HUES6 (cell line): ENCODE measurements at regions not wholly inside any gene's neighbourhood (a gene's known extent, or its start where the extent isn't known, plus 50 kb on each side); places are given as distances from the start of the nearest gene placed in this dataset.

ENCODE experiments used
- H3K27ac ChIP-seq: 2 replicates; pipeline ENCODE4 v1.7.0; 2013; ENCODE audit warnings: low read depth, mild to moderate bottlenecking, low read length, inconsistent platforms
- H3K27me3 ChIP-seq: 2 replicates; pipeline ENCODE4 v1.6.1; 2013; ENCODE audit warnings: low read length; ENCODE audit not compliant: control insufficient read depth, insufficient read depth
- H3K36me3 ChIP-seq: 2 replicates; pipeline ENCODE4 v1.6.1; 2013; ENCODE audit warnings: low read length; ENCODE audit not compliant: control insufficient read depth, insufficient read depth
- H3K4me1 ChIP-seq: 2 replicates; pipeline ENCODE4 v1.6.1; 2013; ENCODE audit warnings: low read length; ENCODE audit not compliant: control insufficient read depth, insufficient read depth
- H3K4me3 ChIP-seq: 2 replicates; pipeline ENCODE4 v1.5.1; 2013; ENCODE audit warnings: low read depth, low read length
- H3K9ac ChIP-seq: one replicate; pipeline ENCODE4 v1.6.1; 2013; ENCODE audit warnings: mild to moderate bottlenecking, low read length
- H3K9me3 ChIP-seq: 2 replicates; pipeline ENCODE4 v1.6.1; 2013; ENCODE audit warnings: low read depth, low read length; ENCODE audit not compliant: control insufficient read depth, insufficient read depth

DNA sequence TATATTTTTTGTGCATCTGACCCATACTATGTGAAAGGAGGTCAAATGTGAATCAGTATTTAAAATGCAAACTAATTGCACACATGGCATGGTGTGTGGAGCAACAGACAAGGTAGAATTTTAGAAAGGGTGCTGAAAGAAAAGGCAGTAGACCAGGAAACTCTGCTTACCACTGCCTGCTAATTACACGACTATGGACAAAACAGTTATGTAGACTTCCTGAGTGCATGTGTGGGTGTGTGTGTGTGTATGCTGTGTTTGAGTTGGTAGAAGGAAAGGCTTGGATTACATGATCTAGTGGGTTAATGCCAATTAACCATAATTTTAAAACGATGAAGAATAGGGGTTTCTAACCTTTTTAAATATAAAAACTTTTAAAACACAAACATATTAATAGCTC is 349.9 kb downstream of the SH3GL2 start:
- no peak overlapping the region for H3K27ac ChIP-seq
- H3K4me1 ChIP-seq = no peaks in the 10 kb centered on the region; the same call in 1 of the 2 replicates
- H3K9me3 ChIP-seq = no peaks in the 10 kb centered on the region
- H3K4me3 ChIP-seq = no peak overlapping the region
- no peak overlapping the region for H3K9ac ChIP-seq
- no peaks in the 10 kb centered on the region for H3K27me3 ChIP-seq
- H3K36me3 ChIP-seq = no peaks in the 10 kb centered on the region

DNA sequence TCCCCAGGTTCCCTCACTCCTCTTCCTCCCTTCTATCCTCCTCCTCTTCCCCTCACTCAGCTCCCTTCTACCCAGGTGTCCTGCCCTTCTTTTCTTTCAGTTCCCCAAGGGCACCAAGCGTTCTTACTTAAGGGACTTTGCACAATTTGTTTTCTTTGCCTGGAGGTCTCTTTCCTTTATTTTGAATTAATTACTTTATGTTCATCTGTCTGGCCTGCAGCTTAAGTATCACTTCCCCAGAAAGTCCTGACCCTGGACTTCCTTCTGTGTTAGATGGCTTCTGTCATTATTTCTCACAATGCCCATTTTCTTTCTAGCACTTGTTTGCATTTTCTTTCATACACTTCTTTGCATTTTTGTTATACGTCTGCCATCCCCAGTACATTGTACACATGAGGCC is 350.6 kb downstream of the SH3GL2 start:
- no peaks in the 10 kb centered on the region for H3K9me3 ChIP-seq
- H3K4me1 ChIP-seq = no peaks in the 10 kb centered on the region; the same call in 1 of the 2 replicates
- H3K36me3 ChIP-seq = no peaks in the 10 kb centered on the region
- no peaks in the 10 kb centered on the region for H3K27me3 ChIP-seq
- no peak overlapping the region for H3K27ac ChIP-seq
- H3K4me3 ChIP-seq = no peak overlapping the region
- no peak overlapping the region for H3K9ac ChIP-seq

DNA sequence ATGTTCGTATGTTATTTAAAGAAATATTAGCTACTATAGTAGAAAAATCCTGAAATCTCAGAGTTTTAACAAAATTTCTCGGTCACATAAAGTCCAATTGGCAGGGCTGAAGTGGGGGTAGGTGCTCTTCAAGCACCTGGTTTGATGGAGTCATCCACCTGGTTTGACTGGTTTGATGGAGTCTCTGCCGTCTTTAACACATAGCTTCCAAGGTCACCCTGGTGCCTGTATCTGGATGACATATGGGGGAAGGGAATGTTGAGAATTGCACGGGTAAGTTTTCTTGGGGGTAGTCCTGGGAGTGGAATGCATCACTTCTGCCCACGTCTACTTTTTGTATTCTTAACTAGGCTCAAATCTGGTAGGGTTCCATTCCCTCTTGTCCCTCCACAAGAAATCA is 351.2 kb downstream of the SH3GL2 start:
- Histone ChIP-seq H3K4me1 (no peaks in the 10 kb centered on the region; the same call in 1 of the 2 replicates), H3K4me3 (no peak overlapping the region), H3K27ac (no peak overlapping the region), H3K9me3 (no peaks in the 10 kb centered on the region), H3K27me3 (no peaks in the 10 kb centered on the region), H3K36me3 (no peaks in the 10 kb centered on the region), H3K9ac (no peak overlapping the region)

DNA sequence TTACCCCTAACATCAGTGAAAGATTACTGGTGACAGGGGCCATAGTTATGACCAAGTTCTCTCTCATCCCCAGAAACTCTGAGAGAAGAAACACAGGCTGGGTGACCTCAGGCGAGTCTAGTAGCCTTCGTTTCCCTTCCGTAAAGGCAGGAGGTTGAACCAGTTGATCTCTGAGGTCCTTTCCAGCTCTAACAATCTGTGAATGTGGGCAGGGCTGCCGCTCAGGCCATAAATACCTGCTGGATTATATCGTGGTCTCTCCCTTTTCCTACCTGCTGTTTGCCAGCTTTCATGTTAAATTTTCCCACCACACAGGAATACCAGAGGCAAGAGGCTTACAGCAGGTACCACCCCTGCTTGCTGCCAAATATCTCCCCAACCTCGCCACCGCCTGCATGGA is 357.5 kb downstream of the SH3GL2 start:
- Histone ChIP-seq H3K9ac (no peak overlapping the region), H3K27me3 (no peaks in the 10 kb centered on the region), H3K4me3 (no peak overlapping the region), H3K27ac (no peak overlapping the region), H3K36me3 (no peaks in the 10 kb centered on the region), H3K9me3 (no peaks in the 10 kb centered on the region), H3K4me1 (no peaks in the 10 kb centered on the region)

DNA sequence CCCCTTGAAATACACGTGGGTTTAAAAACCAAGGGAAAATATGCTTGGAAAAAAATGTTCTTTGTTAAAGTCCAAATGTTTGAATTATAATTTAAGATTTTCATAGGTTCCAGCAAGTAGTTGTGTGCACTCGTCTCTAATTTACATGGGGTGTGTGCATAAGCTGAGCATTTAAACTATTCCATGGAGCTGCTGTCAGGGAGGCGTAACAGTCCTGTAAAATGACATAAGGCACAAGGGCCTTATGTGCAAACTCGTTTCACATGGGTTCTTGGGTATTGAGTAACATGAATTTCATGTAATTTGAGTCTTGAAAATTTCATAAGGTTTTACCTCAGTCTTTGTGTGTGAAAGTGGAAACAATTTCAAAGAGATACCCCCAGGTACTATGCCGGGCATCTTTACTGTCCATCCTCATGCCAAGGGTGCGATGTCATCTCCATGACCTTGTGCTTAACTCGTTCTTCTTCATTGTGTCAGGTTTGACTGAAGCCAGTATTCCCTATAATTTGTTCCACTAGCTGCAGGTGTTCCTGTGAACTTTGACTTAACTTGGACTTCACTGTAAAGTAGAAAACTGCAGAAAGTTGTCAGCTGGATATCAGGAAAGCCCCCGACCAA is 359.3 kb downstream of the SH3GL2 start:
- no peaks in the 10 kb centered on the region for H3K9me3 ChIP-seq

DNA sequence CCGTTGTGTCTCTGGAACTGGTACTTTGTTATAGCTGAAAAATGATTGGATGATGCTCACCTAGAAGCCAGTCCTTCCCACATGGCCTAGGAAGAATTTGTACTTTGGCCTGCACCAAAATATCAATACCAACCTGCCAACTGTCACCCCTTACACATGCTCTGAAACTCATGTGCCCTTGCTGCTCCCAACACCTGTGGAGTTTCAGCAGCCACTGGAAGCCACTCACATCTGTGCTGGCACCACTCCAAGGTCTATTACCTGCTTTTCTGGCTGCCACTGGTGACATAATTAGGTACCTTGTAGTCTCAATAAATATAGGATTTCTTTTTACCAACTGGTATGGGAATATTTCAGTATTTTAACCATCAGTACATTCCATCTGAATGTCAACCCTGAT is 363.6 kb downstream of the SH3GL2 start:
- Histone ChIP-seq H3K4me1 (no peaks in the 10 kb centered on the region), H3K27me3 (no peaks in the 10 kb centered on the region), H3K4me3 (no peak overlapping the region), H3K9me3 (peaks cover 3% of the 10 kb centered on the region; the same call in 1 of the 2 replicates), H3K36me3 (no peaks in the 10 kb centered on the region), H3K9ac (no peak overlapping the region), H3K27ac (no peak overlapping the region)

More for the DNA sequence above, 359.3 kb downstream of the SH3GL2 start:
- H3K9ac ChIP-seq = no peak overlapping the region
- no peaks in the 10 kb centered on the region for H3K4me1 ChIP-seq
- no peak overlapping the region for H3K4me3 ChIP-seq
- no peaks in the 10 kb centered on the region for H3K36me3 ChIP-seq
- no peaks in the 10 kb centered on the region for H3K27me3 ChIP-seq
- no peak overlapping the region for H3K27ac ChIP-seq

DNA sequence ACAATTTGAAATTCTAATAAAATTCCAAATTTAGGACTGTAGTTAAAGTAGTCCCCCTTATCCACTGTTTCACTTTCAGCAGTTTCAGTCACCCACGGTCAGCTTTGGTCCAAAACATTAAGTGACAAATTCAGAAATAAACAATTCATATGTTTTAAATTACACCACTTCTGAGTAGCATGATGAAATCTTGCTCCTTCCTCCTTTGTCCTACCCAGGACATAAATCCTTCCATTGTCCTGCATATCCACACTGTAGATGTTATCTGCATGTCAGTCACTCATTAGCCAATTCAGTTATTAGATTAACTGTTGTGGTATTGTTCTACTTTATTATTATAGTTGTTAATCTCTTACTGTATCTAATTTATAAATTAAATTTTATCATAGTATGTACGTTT is 376.5 kb downstream of the SH3GL2 start:
- no peak overlapping the region for H3K4me3 ChIP-seq
- no peaks in the 10 kb centered on the region for H3K36me3 ChIP-seq
- no peaks in the 10 kb centered on the region for H3K27me3 ChIP-seq
- no peaks in the 10 kb centered on the region for H3K4me1 ChIP-seq
- no peak overlapping the region for H3K27ac ChIP-seq
- no peak overlapping the region for H3K9ac ChIP-seq
- H3K9me3 ChIP-seq = no peaks in the 10 kb centered on the region

DNA sequence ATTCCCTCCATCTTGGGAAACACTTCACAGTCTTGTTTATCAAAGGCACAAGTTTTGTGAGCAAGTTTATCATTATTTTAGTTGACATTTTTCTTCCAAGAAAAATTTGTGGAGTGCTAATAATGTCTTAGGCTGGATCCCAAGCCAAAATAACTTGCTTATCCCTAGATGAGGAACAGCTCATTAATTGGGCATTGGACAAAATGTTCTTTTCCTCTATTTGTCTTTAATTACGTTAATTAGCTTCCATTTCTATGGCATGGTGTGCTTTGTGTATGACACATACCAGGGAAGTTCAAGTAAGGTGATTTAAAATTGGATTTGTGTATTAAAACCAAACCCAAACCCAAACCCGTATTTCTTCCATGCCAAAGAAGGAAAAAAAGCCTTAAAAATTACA is 379.5 kb downstream of the SH3GL2 start:
- Histone ChIP-seq H3K27ac (no peak overlapping the region), H3K4me3 (no peak overlapping the region), H3K9me3 (no peaks in the 10 kb centered on the region), H3K36me3 (no peaks in the 10 kb centered on the region), H3K27me3 (no peaks in the 10 kb centered on the region), H3K9ac (no peak overlapping the region), H3K4me1 (no peaks in the 10 kb centered on the region)

DNA sequence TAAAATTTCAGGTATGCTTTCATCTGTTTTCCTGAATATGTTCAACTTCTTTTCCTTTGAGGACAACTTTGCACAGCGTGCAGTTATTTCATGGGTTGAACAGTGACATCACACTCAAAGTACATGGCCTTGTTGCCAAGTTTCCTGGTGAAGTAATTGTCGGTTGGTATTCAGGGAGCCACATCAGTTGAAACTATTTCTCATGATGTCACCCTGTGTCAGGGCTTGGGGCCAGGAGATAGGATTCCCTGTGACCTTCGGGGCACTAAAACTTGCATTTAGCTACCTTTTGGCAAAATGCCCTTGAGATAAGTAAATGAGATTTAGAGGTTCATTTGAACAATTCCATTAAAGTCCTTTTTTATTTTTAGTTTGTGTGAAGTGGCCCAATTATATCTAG is 383.9 kb downstream of the SH3GL2 start:
- no peaks in the 10 kb centered on the region for H3K36me3 ChIP-seq
- H3K4me1 ChIP-seq = no peaks in the 10 kb centered on the region
- no peaks in the 10 kb centered on the region for H3K27me3 ChIP-seq
- no peak overlapping the region for H3K9ac ChIP-seq
- no peaks in the 10 kb centered on the region for H3K9me3 ChIP-seq
- H3K4me3 ChIP-seq = no peak overlapping the region
- no peak overlapping the region for H3K27ac ChIP-seq

DNA sequence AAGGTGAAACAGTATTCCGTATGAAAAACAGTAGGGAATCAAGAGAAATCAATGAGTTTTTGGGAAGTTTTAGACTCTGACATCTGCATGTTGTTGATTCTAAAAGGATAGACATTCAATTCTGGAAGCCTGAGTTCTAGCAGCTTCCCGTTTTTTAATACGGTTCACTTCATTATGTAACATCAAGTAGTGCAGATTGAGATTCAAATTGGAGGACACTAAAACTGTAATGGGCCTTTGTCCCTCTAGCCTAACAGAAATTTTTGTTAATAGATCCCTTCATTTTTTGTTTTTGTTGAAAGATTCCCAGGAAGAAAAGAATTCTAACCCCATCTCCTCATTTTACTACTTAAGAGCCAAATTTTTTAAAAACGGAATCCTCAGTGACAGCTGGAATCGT is 384.6 kb downstream of the SH3GL2 start:
- Histone ChIP-seq H3K9ac (no peak overlapping the region), H3K4me1 (no peaks in the 10 kb centered on the region), H3K36me3 (no peaks in the 10 kb centered on the region), H3K4me3 (no peak overlapping the region), H3K27me3 (no peaks in the 10 kb centered on the region), H3K27ac (no peak overlapping the region), H3K9me3 (no peaks in the 10 kb centered on the region)

DNA sequence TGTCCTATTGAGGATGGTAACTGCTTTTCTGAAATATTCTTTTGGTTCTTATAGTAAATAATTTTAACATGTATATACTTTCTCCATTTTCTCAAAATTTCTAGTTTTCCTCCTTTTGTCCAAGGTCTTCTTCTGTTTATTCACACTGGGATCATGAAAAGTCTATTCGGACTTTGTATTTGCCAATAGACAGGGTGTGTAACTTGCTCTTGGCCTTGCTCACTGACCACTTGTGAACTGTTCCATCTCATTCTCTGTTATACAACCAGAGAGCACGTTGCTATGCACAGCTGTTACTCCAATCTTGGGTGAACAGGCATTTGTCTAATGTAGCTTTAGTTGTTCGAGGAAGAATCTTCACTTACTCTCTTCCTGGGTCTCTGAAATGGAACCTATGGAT is 388.9 kb downstream of the SH3GL2 start:
- H3K27ac ChIP-seq = no peak overlapping the region
- no peaks in the 10 kb centered on the region for H3K9me3 ChIP-seq
- H3K4me3 ChIP-seq = no peak overlapping the region
- no peaks in the 10 kb centered on the region for H3K4me1 ChIP-seq
- no peak overlapping the region for H3K9ac ChIP-seq
- no peaks in the 10 kb centered on the region for H3K36me3 ChIP-seq
- no peaks in the 10 kb centered on the region for H3K27me3 ChIP-seq

DNA sequence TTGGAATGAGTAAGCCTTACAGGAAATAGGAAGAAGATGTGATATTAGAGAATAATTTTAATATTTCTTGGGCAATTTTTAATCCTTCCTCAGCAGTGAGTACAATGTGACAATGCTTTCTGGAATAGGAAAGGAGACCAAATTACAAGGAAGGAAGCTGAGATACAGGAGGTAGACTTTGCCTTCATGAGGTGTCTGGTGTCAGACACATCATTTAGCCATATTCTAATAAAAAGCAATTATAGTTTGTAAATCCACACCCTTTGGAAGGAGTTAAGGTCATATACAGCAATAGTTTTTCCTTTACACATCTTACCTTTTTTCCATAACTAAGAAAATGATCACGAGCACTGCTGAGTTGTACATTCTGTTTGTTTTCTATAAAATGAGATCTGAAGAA is 390.4 kb downstream of the SH3GL2 start:
- Histone ChIP-seq H3K9me3 (no peaks in the 10 kb centered on the region), H3K27ac (no peak overlapping the region), H3K9ac (no peak overlapping the region), H3K27me3 (no peaks in the 10 kb centered on the region), H3K4me3 (no peak overlapping the region), H3K4me1 (no peaks in the 10 kb centered on the region), H3K36me3 (no peaks in the 10 kb centered on the region)
